ENCODE measurements at regions not wholly inside any gene's neighbourhood (a gene's known extent, or its start where the extent isn't known, plus 50 kb on each side); places are given as distances from the start of the nearest gene placed in this dataset.

GRCh38 chr2:150062416-150062815 is 425.1 kb downstream of the RND3 start:
- no peak for TF ChIP-seq CTCF (conservative IDR thresholded peaks at IDR 0.05)
- TF ChIP-seq ZFX (IDR thresholded peaks at IDR 0.05): no peak

All from C4-2B (cell line).